Suprapubic skin (tissue), 4 donors: ENCODE measurements at regions not wholly inside any gene's neighbourhood (a gene's known extent, or its start where the extent isn't known, plus 50 kb on each side); places are given as distances from the start of the nearest gene placed in this dataset.

Experiments used
- DNase-seq, 2 donors: peaks; one replicate each; pipeline ENCODE4 v3.0.0-alpha.2; 2019; ENCODE audit warnings: low spot score in 2 of 2
- H3K27ac ChIP-seq: fragments of 200-600 bp; sonication (generic); one replicate; pipeline ENCODE4 v1.5.1; 2019
- H3K27me3 ChIP-seq: fragments of 200-600 bp; sonication (generic); one replicate; pipeline ENCODE4 v1.5.1; 2019
- H3K36me3 ChIP-seq: fragments of 200-600 bp; sonication (generic); one replicate; pipeline ENCODE4 v1.5.1; 2019
- H3K4me1 ChIP-seq: fragments of 200-600 bp; sonication (generic); one replicate; pipeline ENCODE4 v1.5.1; 2019
- H3K4me3 ChIP-seq: fragments of 200-600 bp; sonication (generic); one replicate; pipeline ENCODE4 v1.5.1; 2019; ENCODE audit warnings: mild to moderate bottlenecking
- H3K9me3 ChIP-seq: fragments of 200-600 bp; sonication (generic); one replicate; pipeline ENCODE4 v1.5.1; 2019
- CTCF ChIP-seq, 2 donors: fragments of 200-600 bp in 1 of 2; fragments of 450-650 bp in 1 of 2; sonication (generic) in 1 of 2; IDR thresholded peaks; one replicate each; pipeline ENCODE4 v1.5.1; 2016 to 2019; ENCODE audit warnings: antibody characterized with exemption in 2 of 2, mild to moderate bottlenecking in 1 of 2, moderate library complexity in 1 of 2
- EP300 ChIP-seq: sonication (generic); formaldehyde crosslinking; IDR thresholded peaks from one replicate; pipeline ENCODE4 v1.6.1; 2017; ENCODE audit warnings: antibody characterized with exemption
- POLR2A ChIP-seq, 2 donors: fragments of 450-650 bp; IDR thresholded peaks; one replicate each; pipeline ENCODE4 v1.6.1; 2017; ENCODE audit warnings: antibody characterized with exemption in 2 of 2, mild to moderate bottlenecking in 2 of 2, moderate library complexity in 2 of 2
- POLR2AphosphoS5 ChIP-seq, 3 donors: sonication (generic); formaldehyde crosslinking; IDR thresholded peaks; one replicate each; pipeline ENCODE4 v1.6.1; 2017; ENCODE audit warnings: antibody characterized with exemption in 3 of 3
- WGBS: methylation state at CpG from one replicate; pipeline ENCODE4 v1.1.5; 2018; 5-methylcytosine and 5-hydroxymethylcytosine counted together

GRCh38 chr11:90601261-90601660, 378.4 kb upstream of the CHORDC1 start:
- H3K4me3 ChIP-seq = no peak overlapping the region
- H3K27me3 ChIP-seq = no peaks in the 10 kb centered on the region
- TF ChIP-seq POLR2AphosphoS5 (IDR thresholded peaks at IDR 0.05) = no peak
- no peak for TF ChIP-seq CTCF (IDR thresholded peaks at IDR 0.05)
- TF ChIP-seq EP300 = no peak
- no peak for TF ChIP-seq POLR2A (IDR thresholded peaks at IDR 0.05)
- H3K36me3 ChIP-seq = no peaks in the 10 kb centered on the region
- no peak for DNase-seq
- no peak overlapping the region for H3K27ac ChIP-seq
- H3K9me3 ChIP-seq = no peaks in the 10 kb centered on the region
- no peaks in the 10 kb centered on the region for H3K4me1 ChIP-seq
- WGBS = 63% methylated on average over 1 of the region's 1 CpG

- H3K9me3 ChIP-seq = peaks cover 4% of the 10 kb centered on the region
- H3K4me1 ChIP-seq = no peaks in the 10 kb centered on the region
- no peak overlapping the region for H3K4me3 ChIP-seq
- 91% methylated on average over 1 of the region's 1 CpG for WGBS
- no peaks in the 10 kb centered on the region for H3K27me3 ChIP-seq
- TF ChIP-seq EP300 (no peak), CTCF (IDR thresholded peaks at IDR 0.05) (no peak), POLR2A (IDR thresholded peaks at IDR 0.05) (no peak), POLR2AphosphoS5 (IDR thresholded peaks at IDR 0.05) (no peak)
- DNase-seq = no peak
- H3K27ac ChIP-seq = no peak overlapping the region
- no peaks in the 10 kb centered on the region for H3K36me3 ChIP-seq
Measured at GRCh38 chr11:90594658-90595057, 371.8 kb upstream of the CHORDC1 start.

- Histone ChIP-seq H3K27ac (no peak overlapping the region), H3K36me3 (no peaks in the 10 kb centered on the region), H3K4me3 (no peak overlapping the region), H3K9me3 (peaks cover 4% of the 10 kb centered on the region), H3K27me3 (no peaks in the 10 kb centered on the region), H3K4me1 (no peaks in the 10 kb centered on the region)
- TF ChIP-seq EP300 (no peak), POLR2A (IDR thresholded peaks at IDR 0.05) (no peak), POLR2AphosphoS5 (IDR thresholded peaks at IDR 0.05) (no peak), CTCF (IDR thresholded peaks at IDR 0.05) (no peak)
- WGBS = 79% methylated on average over 1 of the region's 1 CpG
- no peak for DNase-seq
Measured at GRCh38 chr11:90593099-90593498, 370.2 kb upstream of the CHORDC1 start.

- no peak overlapping the region for H3K27ac ChIP-seq
- H3K27me3 ChIP-seq = no peaks in the 10 kb centered on the region
- no peaks in the 10 kb centered on the region for H3K36me3 ChIP-seq
- 96% methylated on average over 1 of the region's 1 CpG for WGBS
- no peaks in the 10 kb centered on the region for H3K4me1 ChIP-seq
- H3K9me3 ChIP-seq = peaks cover 4% of the 10 kb centered on the region
- no peak for DNase-seq
- TF ChIP-seq CTCF (IDR thresholded peaks at IDR 0.05) (no peak), POLR2AphosphoS5 (IDR thresholded peaks at IDR 0.05) (no peak), EP300 (no peak), POLR2A (IDR thresholded peaks at IDR 0.05) (no peak)
- H3K4me3 ChIP-seq = no peak overlapping the region
Measured at GRCh38 chr11:90590286-90590685, 367.4 kb upstream of the CHORDC1 start.

- TF ChIP-seq POLR2A (IDR thresholded peaks at IDR 0.05) = no peak
- Histone ChIP-seq H3K27me3 (no peaks in the 10 kb centered on the region), H3K9me3 (peaks cover 4% of the 10 kb centered on the region), H3K36me3 (no peaks in the 10 kb centered on the region), H3K27ac (no peak overlapping the region), H3K4me3 (no peak overlapping the region), H3K4me1 (no peaks in the 10 kb centered on the region)
- 73% methylated on average over 2 of the region's 2 CpGs for WGBS
- DNase-seq = no peak
Measured at GRCh38 chr11:90589735-90590134, 366.9 kb upstream of the CHORDC1 start.

GRCh38 chr11:90587896-90588295, 365.0 kb upstream of the CHORDC1 start:
- no peaks in the 10 kb centered on the region for H3K4me1 ChIP-seq
- TF ChIP-seq EP300 (no peak), CTCF (IDR thresholded peaks at IDR 0.05) (no peak), POLR2AphosphoS5 (IDR thresholded peaks at IDR 0.05) (no peak), POLR2A (IDR thresholded peaks at IDR 0.05) (no peak)
- peaks cover 4% of the 10 kb centered on the region for H3K9me3 ChIP-seq
- H3K4me3 ChIP-seq = no peak overlapping the region
- H3K36me3 ChIP-seq = no peaks in the 10 kb centered on the region
- WGBS = 81% methylated on average over 7 of the region's 7 CpGs
- DNase-seq = no peak
- H3K27ac ChIP-seq = no peak overlapping the region
- H3K27me3 ChIP-seq = no peaks in the 10 kb centered on the region
